ENCODE measurements at regions not wholly inside any gene's neighbourhood (a gene's known extent, or its start where the extent isn't known, plus 50 kb on each side); places are given as distances from the start of the nearest gene placed in this dataset.

GRCh38 chr18:7288544-7288943 lies 57.7 kb downstream of the LRRC30 start:
- no peak overlapping the region for H3K4me3 ChIP-seq (ENCODE audit: low read depth, low read length)
- TF ChIP-seq CTCF (IDR thresholded peaks at IDR 0.05; ENCODE audit: insufficient read depth, low read length): no peak
- DNase-seq (ENCODE audit: low read depth): no peak

GRCh38 chr18:7290077-7290476 lies 59.2 kb downstream of the LRRC30 start:
- no peak for DNase-seq (ENCODE audit: low read depth)
- no peak for TF ChIP-seq CTCF (IDR thresholded peaks at IDR 0.05; ENCODE audit: insufficient read depth, low read length)

GRCh38 chr18:7291046-7291445 lies 60.2 kb downstream of the LRRC30 start:
- no peak for DNase-seq (ENCODE audit: low read depth)
- H3K4me3 ChIP-seq (ENCODE audit: low read depth, low read length): no peak overlapping the region
- no peak for TF ChIP-seq CTCF (IDR thresholded peaks at IDR 0.05; ENCODE audit: insufficient read depth, low read length)

More at GRCh38 chr18:7290077-7290476, 59.2 kb downstream of the LRRC30 start:
- H3K4me3 ChIP-seq (ENCODE audit: low read depth, low read length): no peak overlapping the region

- no peak for DNase-seq (ENCODE audit: low read depth)
- no peak overlapping the region for H3K4me3 ChIP-seq (ENCODE audit: low read depth, low read length)
- TF ChIP-seq CTCF (IDR thresholded peaks at IDR 0.05; ENCODE audit: insufficient read depth, low read length): no peak
Measured at GRCh38 chr18:7298149-7298548, 67.3 kb downstream of the LRRC30 start.

- DNase-seq (ENCODE audit: low read depth): no peak
- no peak for TF ChIP-seq CTCF (IDR thresholded peaks at IDR 0.05; ENCODE audit: insufficient read depth, low read length)
- no peak overlapping the region for H3K4me3 ChIP-seq (ENCODE audit: low read depth, low read length)
Measured at GRCh38 chr18:7301094-7301493, 70.2 kb downstream of the LRRC30 start.

- H3K4me3 ChIP-seq (ENCODE audit: low read depth, low read length): no peak overlapping the region
- TF ChIP-seq CTCF (IDR thresholded peaks at IDR 0.05; ENCODE audit: insufficient read depth, low read length): no peak
- peak; percentile 0 for DNase-seq (ENCODE audit: low read depth)
Measured at GRCh38 chr18:7303316-7304060, 72.6 kb downstream of the LRRC30 start.

- no peak for TF ChIP-seq CTCF (IDR thresholded peaks at IDR 0.05; ENCODE audit: insufficient read depth, low read length)
- no peak overlapping the region for H3K4me3 ChIP-seq (ENCODE audit: low read depth, low read length)
- no peak for DNase-seq (ENCODE audit: low read depth)
Measured at GRCh38 chr18:7304061-7304370, 73.1 kb downstream of the LRRC30 start.
